Suprapubic skin (tissue), 4 donors: ENCODE measurements at regions not wholly inside any gene's neighbourhood (a gene's known extent, or its start where the extent isn't known, plus 50 kb on each side); places are given as distances from the start of the nearest gene placed in this dataset.

Experiments used
- EP300 ChIP-seq: sonication (generic); formaldehyde crosslinking; IDR thresholded peaks from one replicate; pipeline ENCODE4 v1.6.1; 2017; ENCODE audit warnings: antibody characterized with exemption
- POLR2A ChIP-seq, 2 donors: fragments of 450-650 bp; IDR thresholded peaks; one replicate each; pipeline ENCODE4 v1.6.1; 2017; ENCODE audit warnings: antibody characterized with exemption in 2 of 2, mild to moderate bottlenecking in 2 of 2, moderate library complexity in 2 of 2
- POLR2AphosphoS5 ChIP-seq, 3 donors: sonication (generic); formaldehyde crosslinking; IDR thresholded peaks; one replicate each; pipeline ENCODE4 v1.6.1; 2017; ENCODE audit warnings: antibody characterized with exemption in 3 of 3
- TF ChIP-seq, protein P1 (sequence below), 2 donors: fragments of 200-600 bp in 1 of 2; fragments of 450-650 bp in 1 of 2; sonication (generic) in 1 of 2; IDR thresholded peaks; one replicate each; pipeline ENCODE4 v1.5.1; 2016 to 2019; ENCODE audit warnings: antibody characterized with exemption in 2 of 2, mild to moderate bottlenecking in 1 of 2, moderate library complexity in 1 of 2

DNA sequence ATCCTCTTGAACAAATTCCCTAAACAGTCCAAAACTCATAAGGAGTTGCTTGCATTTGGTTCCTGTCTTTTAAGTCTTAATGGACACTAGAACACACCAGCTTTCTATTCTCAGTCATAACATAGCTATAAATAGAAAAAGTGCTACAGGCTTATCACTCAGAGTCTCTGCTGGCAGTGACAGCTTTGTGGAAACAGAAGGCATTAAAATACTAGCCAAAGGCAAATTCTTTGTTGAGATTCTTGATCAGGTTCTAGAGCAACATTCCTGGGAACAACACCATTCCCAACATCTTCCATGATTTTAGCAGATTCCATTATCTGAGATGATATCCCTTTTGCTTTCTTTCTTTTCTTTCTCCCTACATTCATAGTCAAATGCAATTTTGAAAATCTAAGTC lies 207.7 kb upstream of the PLEKHG7 start:
- TF ChIP-seq, protein P1, sequence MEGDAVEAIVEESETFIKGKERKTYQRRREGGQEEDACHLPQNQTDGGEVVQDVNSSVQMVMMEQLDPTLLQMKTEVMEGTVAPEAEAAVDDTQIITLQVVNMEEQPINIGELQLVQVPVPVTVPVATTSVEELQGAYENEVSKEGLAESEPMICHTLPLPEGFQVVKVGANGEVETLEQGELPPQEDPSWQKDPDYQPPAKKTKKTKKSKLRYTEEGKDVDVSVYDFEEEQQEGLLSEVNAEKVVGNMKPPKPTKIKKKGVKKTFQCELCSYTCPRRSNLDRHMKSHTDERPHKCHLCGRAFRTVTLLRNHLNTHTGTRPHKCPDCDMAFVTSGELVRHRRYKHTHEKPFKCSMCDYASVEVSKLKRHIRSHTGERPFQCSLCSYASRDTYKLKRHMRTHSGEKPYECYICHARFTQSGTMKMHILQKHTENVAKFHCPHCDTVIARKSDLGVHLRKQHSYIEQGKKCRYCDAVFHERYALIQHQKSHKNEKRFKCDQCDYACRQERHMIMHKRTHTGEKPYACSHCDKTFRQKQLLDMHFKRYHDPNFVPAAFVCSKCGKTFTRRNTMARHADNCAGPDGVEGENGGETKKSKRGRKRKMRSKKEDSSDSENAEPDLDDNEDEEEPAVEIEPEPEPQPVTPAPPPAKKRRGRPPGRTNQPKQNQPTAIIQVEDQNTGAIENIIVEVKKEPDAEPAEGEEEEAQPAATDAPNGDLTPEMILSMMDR (IDR thresholded peaks at IDR 0.05): no peak
- no peak for TF ChIP-seq POLR2A (IDR thresholded peaks at IDR 0.05)
- TF ChIP-seq POLR2AphosphoS5 (IDR thresholded peaks at IDR 0.05): no peak
- no peak for TF ChIP-seq EP300
